ENCODE measurements at regions not wholly inside any gene's neighbourhood (a gene's known extent, or its start where the extent isn't known, plus 50 kb on each side); places are given as distances from the start of the nearest gene placed in this dataset.

GRCh38 chr2:161729-162128, 102.1 kb downstream of the SH3YL1 start:
- H3K27me3 Mint-ChIP-seq (ENCODE audit: low read depth in 2 of 2), result peaks cover 11 to 20% of the 10 kb centered on the region in 2 donors
- H3K4me1 ChIP-seq (ENCODE audit: control insufficient read depth, insufficient read depth, low read length), result peaks cover 12% of the 10 kb centered on the region
- H3K4me1 Mint-ChIP-seq, result peaks cover 28 to 36% of the 10 kb centered on the region in 2 donors
- H3K4me3 ChIP-seq (ENCODE audit: low read length), result no peak overlapping the region
- no peak for ATAC-seq
- H3K27ac Mint-ChIP-seq, result no peak overlapping the region
- intact Hi-C loops (cut with micrococcal nuclease), result no loop called here
- WGBS (ENCODE audit: insufficient coverage), result 97% methylated on average over 3 of the region's 7 CpGs
- no peak for DNase-seq
- no peak overlapping the region for H3K27ac ChIP-seq (ENCODE audit: low read length)
- H3K36me3 Mint-ChIP-seq, result no peaks in the 10 kb centered on the region
- H3K27me3 ChIP-seq (ENCODE audit: control insufficient read depth, insufficient read depth, low read length), result no peaks in the 10 kb centered on the region
- H3K36me3 ChIP-seq (ENCODE audit: control insufficient read depth, insufficient read depth, low read length), result no peaks in the 10 kb centered on the region
- no peaks in the 10 kb centered on the region for H3K9me3 Mint-ChIP-seq
- H3K4me3 Mint-ChIP-seq, result no peak overlapping the region
- H3K9me3 ChIP-seq (ENCODE audit: control insufficient read depth, insufficient read depth, low read length), result no peaks in the 10 kb centered on the region
- no peak for TF ChIP-seq CTCF (IDR thresholded peaks at IDR 0.05)

- Mint-ChIP-seq H3K9me3 (no peaks in the 10 kb centered on the region), H3K36me3 (no peaks in the 10 kb centered on the region), H3K4me3 (no peak overlapping the region), H3K27me3 (ENCODE audit: low read depth in 2 of 2) (peaks cover 5 to 13% of the 10 kb centered on the region in 2 donors), H3K27ac (no peak overlapping the region), H3K4me1 (peaks cover 32 to 42% of the 10 kb centered on the region in 2 donors)
- Histone ChIP-seq H3K27ac (ENCODE audit: low read length) (no peak overlapping the region), H3K4me3 (ENCODE audit: low read length) (no peak overlapping the region), H3K36me3 (ENCODE audit: control insufficient read depth, insufficient read depth, low read length) (no peaks in the 10 kb centered on the region), H3K9me3 (ENCODE audit: control insufficient read depth, insufficient read depth, low read length) (no peaks in the 10 kb centered on the region), H3K27me3 (ENCODE audit: control insufficient read depth, insufficient read depth, low read length) (no peaks in the 10 kb centered on the region), H3K4me1 (ENCODE audit: control insufficient read depth, insufficient read depth, low read length) (no peaks in the 10 kb centered on the region)
- TF ChIP-seq CTCF (IDR thresholded peaks at IDR 0.05), result no peak
- intact Hi-C loops (cut with micrococcal nuclease), result no loop called here
- 39% methylated on average over 6 of the region's 6 CpGs for WGBS (ENCODE audit: insufficient coverage)
- no peak for ATAC-seq
- DNase-seq, result no peak
Observed at GRCh38 chr2:151553-152334, 105.4 kb upstream of the FAM110C start.

- DNase-seq, result no peak
- H3K4me3 ChIP-seq (ENCODE audit: low read length), result no peak overlapping the region
Observed at GRCh38 chr2:145407-145806, 99.1 kb upstream of the FAM110C start.

More at GRCh38 chr2:145407-145806, 99.1 kb upstream of the FAM110C start:
- no CpG with 5 or more reads among the region's 2 CpGs for WGBS (ENCODE audit: insufficient coverage)
- Mint-ChIP-seq H3K9me3 (no peaks in the 10 kb centered on the region), H3K4me1 (peaks cover 40 to 47% of the 10 kb centered on the region in 2 donors), H3K27ac (no peak overlapping the region), H3K4me3 (no peak overlapping the region), H3K36me3 (no peaks in the 10 kb centered on the region), H3K27me3 (ENCODE audit: low read depth in 2 of 2) (peaks cover 10 to 12% of the 10 kb centered on the region in 2 donors)
- no peaks in the 10 kb centered on the region for H3K9me3 ChIP-seq (ENCODE audit: control insufficient read depth, insufficient read depth, low read length)
- intact Hi-C loops (cut with micrococcal nuclease), result no loop called here
- ATAC-seq, result no peak
- no peaks in the 10 kb centered on the region for H3K36me3 ChIP-seq (ENCODE audit: control insufficient read depth, insufficient read depth, low read length)
- no peaks in the 10 kb centered on the region for H3K4me1 ChIP-seq (ENCODE audit: control insufficient read depth, insufficient read depth, low read length)
- no peak for TF ChIP-seq CTCF (IDR thresholded peaks at IDR 0.05)
- no peaks in the 10 kb centered on the region for H3K27me3 ChIP-seq (ENCODE audit: control insufficient read depth, insufficient read depth, low read length)
- no peak overlapping the region for H3K27ac ChIP-seq (ENCODE audit: low read length)
